GM18867 (cell line): ENCODE measurements at regions not wholly inside any gene's neighbourhood (a gene's known extent, or its start where the extent isn't known, plus 50 kb on each side); places are given as distances from the start of the nearest gene placed in this dataset.
"Not testable (repeated sequence)": the region's sequence is repeated elsewhere in the genome, so short reads cannot be mapped to it uniquely, and the experiment has no call there.

ENCODE experiments used
- ATAC-seq: cut with Tn5 transposase; IDR thresholded peaks from one replicate; pipeline ENCODE4 v1.9.1; 2021; ENCODE audit warnings: mild to moderate bottlenecking, moderate library complexity; ENCODE audit not compliant: unreplicated experiment

DNA sequence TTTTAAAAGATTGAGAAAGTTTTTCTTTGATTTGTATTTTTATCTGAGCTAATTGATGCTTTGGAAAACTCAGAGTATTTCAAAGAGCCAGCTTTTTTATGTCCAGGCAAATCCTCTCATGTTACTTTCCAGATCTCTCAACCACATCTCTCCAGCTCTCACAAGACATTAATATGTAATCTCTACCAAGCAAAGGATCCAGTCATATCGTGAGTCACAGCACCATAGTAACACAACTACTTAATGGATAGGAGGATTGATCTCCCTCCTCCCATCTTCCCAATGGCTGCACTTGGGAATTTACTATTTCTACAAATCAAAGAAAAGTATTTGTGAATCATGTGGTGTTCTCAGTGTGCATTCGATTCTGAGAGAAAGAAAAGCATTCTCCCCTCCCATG is 63.3 kb downstream of the POU4F1 start:
- no peak for ATAC-seq

DNA sequence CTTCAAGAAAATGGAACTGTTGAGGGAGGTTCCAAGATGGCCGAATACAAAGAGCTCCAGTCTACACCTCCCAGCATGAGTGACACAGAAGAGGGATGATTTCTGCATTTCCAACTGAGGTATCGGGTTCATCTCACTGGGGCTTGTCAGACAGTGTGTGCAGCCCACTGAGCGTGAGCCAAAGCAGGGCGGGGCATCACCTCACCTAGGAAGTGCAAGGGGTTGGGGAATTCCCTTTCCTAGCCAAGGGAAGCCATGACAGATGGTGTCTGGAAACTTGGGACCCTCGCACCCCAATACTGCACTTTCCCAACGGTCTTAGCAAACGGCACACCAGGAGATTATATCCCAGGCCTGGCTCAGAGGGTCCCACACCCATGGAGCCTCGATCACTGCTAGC is 77.3 kb downstream of the POU4F1 start:
- not testable (repeated sequence) for ATAC-seq

DNA sequence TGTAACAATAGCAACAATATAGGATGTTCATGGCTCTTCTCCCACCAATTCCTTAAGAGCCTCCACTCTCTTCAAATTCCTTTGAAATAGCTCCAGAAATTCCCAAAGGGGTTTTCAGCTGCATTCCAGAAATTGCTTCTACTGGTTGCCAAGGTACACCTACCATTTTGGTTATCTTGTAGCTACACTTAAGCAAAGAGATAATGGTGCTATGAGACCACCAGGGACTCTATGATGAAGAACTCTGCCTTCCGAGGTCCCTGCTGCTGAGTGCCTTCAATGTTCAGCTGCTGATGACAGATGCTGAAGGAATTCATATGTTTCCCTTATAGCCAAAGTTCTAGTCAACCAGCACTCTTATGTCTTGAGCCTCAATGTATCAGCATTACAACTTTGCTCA is 78.4 kb downstream of the POU4F1 start:
- no peak for ATAC-seq

DNA sequence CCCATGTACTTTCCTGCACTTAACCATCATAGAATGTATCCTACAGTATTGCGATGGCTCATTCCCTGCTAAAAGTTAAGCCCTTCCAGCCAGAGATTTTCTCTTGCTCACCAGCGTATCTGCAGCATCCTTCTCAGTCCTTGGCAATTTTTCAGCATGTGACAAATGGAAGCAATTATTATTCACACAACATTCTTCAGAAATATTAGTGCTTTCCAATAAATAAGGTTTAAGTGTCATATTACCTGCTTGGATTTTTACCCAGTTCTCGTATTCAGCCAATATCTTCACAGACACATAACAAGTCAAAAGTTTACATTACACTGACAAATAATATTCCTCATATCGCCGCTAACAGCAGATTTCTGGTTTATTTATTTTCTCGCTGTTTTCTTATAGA is 82.3 kb downstream of the POU4F1 start:
- ATAC-seq = no peak

DNA sequence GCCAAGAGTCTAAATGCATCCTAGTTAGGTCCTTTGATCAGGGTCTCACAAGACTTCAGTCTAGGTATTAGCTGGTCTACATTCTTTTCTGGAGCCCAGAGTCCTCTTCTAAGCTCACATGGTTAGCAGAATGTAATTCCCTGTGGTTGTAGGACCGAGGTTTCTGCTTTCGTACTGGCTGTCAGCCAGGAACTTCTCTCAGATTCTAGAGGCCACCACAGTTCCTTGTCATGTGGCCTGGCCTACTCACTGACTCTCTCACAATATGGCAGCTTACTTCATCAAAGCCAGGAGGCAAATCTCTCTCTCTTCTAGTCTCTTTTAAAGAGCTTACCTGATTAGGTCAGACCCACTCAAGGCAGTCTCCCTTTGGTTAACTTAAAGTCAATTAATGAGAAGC is 82.9 kb downstream of the POU4F1 start:
- ATAC-seq = no peak

DNA sequence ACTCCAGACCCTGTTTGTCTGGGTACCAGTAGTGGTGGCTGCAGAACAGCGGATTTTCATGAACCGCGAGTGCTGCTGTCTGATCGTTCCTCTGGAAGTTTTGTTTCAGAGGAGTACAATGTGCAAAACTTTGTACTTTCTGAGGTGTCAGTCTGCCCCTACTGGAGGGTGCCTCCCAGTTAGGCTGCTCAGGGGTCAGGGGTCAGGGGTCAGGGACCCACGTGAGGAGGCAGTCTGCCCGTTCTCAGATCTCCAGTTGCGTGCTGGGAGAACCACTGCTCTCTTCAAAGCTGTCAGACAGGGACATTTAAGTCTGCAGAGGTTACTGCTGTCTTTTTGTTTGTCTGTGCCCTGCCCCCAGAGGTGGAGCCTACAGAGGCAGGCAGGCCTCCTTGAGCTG is 84.9 kb downstream of the POU4F1 start:
- not testable (repeated sequence) for ATAC-seq

DNA sequence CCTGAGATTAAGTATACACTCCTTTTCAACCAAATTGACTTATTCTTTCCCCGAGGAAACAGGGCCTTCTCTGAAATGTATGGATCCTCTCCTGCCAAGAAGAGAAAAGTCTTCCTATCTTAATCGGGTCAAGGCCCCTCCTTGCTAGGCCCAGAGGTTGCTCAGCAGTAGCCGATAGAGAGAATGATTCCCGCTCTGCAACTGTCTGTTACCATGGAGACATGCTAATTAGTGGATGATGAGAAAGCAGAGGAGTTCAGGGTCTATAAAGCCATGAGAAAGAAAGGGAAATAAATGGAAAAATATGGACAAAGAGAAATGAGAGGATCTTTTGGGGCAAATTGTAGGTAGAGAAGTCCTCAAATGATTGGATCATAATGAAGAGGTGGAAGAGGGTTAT is 103.5 kb downstream of the POU4F1 start:
- no peak for ATAC-seq

DNA sequence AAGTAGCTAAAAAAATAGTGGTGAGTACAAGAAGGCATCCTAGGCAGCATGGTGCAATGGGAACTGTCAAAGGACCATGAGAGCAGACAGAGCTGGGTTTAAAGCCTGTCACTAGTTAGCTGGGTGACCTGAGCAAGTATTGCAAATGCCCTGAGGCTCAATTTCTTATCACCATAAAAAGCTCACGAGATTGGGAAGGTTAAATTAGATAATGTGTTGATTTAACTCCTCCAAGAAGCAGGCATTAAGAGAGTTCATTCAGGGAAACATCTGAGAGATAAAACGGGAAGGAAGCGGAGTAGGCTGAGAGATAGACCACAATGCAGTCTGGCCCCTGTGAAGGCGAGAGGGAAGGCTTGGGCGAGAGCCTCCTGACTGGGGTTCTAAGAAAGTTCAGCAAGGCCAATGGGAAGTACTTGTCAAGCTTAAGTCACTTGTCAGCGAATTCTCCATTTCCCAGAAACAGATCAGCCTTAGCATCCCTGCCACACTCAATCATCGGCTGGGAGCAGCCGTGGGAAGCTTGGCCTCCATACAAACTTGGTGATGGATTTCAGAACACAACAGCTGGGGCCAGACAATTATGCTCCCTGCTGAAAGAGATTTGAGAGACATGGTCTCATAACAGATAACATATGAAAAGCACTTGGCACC is 105.5 kb downstream of the POU4F1 start:
- no peak for ATAC-seq

DNA sequence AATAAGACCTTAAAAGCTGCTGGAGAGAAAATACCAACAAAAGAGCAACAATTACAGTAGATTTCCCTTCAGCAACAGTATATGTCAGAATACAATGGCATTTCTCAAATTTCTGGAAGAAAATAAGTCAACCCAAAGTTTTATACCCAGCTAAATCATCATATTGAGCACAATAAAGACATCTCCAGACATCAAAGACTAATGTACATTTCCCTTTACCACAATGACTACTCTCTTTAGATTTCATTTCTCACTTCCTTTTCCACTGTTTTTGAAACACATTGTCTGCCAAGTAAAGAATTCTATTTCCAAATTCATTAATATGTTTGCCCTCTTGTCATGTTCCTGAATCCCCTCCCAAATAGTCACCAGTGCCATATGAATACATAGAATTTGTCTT is 111.4 kb downstream of the POU4F1 start:
- no peak for ATAC-seq

DNA sequence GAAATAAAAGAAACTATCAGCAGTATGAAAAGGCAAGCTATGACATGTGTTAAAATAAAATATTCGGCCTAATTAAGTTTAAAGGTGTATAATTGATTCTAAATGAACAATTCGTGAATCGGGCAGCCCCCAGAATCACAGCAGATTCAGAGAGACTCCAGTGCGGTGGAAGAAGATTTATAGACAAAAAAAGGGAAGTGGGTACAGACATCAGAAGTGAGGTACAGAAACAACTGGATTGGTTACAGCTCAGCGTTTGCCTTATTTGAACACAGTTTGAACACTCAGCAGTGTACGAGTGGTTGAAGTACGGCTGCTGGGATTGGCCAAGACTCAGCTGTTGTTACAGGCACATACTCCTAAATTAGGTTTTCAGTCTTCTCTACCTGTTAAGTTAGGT is 113.1 kb downstream of the POU4F1 start:
- ATAC-seq = not testable (repeated sequence)

DNA sequence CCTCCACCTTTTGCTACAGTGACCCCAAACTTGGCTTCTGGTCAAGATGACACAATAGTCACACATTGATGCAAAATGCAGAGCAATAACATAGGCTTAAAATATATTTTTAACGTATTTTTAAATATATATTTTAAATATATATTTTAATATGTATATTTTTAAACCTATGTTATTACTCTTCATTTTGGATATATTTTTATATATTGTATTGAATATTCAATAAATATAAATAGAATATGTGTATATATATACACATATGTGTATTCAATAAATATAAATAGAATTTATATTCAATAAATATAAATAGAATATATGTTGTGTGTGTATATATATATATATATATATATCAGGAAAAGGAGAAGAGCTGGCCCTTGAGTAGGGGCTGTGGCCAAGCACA is 115.6 kb downstream of the POU4F1 start:
- no peak for ATAC-seq

DNA sequence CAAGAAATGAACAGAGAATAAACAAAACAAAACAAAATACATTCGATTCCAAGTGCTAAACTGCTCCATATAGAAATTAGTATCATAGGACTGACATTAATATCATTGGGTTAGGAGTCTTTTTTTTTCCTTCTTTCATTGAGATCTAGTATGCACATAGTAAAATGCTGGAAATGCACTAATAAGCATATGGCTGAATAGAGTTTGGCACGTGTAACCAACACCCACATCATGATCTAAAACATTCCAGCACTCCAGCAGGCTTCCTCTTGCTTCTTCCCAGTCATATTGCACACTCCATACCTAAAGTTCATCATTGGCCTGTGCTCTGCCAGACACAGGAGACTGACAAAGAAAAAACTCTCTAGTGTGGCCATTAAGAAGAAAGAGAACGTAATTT is 117.5 kb downstream of the POU4F1 start:
- no peak for ATAC-seq

DNA sequence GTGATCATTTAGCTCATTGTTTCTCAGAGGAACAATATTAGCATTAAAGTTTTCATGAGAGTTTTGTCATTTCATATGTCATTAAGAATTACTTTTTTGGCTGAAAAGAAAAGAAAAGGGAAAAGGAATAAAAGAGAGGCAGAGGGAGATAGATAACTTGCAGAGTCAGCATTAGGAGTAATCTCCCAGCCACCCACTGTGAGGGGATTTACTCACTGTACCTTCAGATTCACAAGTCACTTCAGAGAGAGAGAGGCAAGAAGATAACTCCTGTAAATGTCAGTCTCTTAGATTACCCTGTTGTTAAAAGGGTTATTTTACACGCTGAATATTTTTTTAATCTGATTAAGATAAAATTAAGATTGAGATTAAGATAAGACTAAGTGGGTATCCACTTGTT is 125.2 kb downstream of the POU4F1 start:
- ATAC-seq = no peak

DNA sequence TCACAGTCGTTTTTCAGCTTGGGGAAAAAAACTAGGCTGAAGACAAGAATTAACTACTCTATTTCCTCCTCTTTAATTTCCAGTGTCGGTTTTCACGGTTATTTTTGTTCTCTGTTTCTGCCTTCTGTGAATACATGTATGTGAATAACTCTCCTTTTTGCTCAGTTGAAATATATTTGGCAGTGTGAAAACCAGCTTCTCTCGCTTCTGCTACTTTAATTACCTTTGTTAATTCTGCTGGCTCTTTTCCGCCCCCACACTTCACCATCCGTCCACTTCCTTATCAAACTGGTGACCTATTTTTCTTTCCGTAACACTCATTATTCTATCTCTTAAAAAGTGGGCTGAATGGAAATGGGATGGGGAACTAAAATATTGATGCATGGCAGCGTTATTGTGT is 126.4 kb downstream of the POU4F1 start:
- peak; percentile 78 for ATAC-seq

DNA sequence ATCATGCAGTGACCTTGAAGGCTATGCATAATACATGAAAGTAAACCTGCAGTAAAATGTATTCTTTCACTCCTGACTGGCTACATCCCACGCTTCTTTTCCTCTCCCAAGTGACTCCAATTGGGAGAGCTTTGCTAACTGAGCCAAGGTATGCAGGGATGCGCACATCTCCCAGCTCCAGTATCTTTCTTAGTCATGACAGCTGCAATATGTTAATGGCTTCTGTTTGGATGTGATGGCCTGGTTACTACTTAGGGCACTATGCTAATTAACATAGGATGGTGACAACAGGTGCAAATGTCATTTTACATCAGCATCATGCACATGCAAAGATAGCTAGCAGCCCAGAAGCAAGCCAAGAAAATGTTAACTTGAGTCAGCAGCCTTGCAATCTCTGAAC is 134.7 kb downstream of the POU4F1 start:
- ATAC-seq = no peak

DNA sequence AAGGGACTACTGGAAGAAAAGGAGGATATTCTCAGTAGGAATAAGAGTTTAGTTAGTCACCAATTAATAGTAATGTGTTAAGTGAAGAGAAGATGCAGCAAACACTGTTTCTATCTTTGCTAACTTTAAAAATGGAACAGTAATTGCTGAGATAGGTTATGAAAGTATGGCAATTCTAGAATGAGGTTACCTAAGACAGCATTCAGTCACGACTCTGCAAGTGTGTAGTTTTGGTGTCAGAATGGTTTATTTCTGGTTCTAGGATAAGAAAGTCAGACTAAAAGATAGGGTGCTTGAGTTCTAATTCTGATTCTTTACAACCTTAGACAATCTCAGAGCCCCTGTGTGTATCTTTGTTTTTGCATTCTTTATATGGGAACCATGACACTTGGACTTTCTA is 138.1 kb downstream of the POU4F1 start:
- peak; percentile 55 for ATAC-seq

DNA sequence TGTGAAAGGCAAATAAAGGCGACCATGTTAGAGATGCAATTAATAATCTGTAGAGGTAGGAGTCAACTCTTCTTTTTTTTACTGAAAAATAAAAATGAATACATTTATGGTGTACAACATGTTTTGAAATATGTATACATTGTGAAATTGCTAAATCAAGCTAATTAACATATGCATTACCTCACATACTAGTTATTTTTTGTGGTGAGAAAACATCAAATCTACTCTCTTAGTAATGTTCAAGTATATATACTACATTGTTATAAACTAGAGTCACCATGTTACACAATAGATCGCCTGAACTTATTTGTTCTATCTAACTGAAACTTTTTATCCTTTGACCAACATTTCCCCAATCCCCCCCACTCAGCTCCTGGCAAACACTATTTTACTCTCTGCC is 143.2 kb downstream of the POU4F1 start:
- no peak for ATAC-seq

DNA sequence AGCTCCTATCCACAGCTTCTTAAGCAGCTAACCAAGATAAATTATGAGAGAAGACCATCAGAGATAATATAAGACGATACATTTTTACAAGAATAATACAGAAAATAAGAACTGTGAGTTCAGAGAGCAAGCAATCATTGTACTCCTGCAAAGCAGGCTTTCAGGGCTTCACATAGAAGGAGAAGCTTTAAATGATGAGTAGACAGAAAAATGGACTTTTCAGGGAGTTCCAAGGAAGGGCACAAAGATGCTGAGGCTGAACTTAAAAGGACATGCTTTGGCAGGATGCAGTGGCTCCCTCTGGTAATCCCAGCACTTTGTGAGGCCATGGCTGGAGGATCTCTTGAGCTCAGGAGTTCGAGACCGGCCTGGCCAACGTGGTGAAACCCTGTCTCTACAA is 159.5 kb downstream of the POU4F1 start:
- ATAC-seq = no peak

DNA sequence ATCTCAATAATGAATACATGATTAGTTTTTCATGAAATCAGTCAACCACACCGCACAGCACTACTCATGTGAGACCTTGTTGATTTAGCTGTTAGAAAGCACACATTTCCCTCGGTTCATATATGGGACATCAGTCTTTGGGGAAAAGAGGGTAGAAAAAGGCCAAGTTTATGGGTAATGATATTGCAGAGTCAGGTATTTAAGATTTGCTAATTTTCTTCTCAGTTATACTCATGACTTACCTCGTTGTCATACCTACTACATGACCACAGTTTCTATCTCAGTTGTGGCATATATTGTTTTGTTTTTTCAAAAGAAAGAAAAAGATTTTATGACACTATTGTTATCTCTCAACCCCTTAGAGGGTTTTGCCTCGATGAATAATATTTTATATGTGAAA is 165.6 kb downstream of the POU4F1 start:
- ATAC-seq = peak; percentile 60

DNA sequence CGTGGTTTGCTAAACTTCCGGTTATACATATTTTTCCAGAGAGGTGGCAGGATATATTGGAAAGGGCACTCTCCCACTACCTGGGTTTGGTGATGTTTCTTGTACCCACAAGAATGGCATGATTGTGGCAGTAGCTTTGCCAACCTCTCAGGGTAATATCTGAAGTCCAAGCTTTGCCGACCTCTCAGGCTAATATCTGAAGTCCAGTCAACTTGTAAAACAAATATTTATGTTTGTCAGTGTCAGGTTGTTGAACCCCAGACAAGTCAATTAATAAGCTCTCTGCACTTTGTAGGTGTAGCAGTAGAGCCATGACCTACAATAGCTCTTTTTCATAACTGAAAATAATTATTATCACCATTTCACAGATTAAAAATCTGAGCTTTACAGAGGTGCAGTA is 167.0 kb downstream of the POU4F1 start:
- ATAC-seq = no peak

DNA sequence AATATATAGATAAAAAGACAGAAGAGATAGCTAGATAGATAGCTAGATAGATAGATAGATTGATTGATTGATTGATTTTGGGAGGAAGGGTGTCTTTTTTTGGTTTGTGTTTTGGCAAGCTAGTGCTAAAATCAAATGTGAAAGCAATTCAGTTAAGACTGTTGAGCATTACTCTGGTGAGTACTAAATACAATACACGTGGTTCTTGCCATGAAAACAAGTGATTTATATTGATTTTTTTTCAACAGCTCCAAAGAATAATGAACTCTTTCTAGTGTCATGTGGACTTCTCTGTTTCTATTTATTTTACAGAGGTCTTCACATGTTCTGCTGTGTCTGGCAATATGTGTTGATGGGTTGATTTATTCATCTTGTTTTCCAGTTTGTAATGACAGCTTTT is 172.0 kb downstream of the POU4F1 start:
- ATAC-seq = no peak

DNA sequence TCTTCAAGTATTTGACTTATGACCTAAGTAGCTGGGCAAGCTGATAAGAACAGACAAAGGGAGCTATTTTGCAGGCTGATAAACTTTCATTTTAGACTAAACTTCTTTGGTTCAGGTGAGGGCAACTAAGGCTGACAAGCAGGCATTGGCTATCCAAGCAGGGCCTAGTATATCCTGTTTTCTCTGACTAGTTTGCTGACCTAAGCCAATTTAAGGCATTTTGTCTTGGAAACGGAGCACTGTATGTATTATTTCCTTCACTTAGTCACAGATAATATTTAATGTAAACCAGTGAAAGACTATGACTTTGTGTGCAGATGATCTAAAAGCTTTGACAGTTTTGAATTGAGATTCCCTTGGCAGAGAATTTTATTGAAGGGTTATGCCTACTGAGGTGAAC is 172.5 kb downstream of the POU4F1 start:
- no peak for ATAC-seq

DNA sequence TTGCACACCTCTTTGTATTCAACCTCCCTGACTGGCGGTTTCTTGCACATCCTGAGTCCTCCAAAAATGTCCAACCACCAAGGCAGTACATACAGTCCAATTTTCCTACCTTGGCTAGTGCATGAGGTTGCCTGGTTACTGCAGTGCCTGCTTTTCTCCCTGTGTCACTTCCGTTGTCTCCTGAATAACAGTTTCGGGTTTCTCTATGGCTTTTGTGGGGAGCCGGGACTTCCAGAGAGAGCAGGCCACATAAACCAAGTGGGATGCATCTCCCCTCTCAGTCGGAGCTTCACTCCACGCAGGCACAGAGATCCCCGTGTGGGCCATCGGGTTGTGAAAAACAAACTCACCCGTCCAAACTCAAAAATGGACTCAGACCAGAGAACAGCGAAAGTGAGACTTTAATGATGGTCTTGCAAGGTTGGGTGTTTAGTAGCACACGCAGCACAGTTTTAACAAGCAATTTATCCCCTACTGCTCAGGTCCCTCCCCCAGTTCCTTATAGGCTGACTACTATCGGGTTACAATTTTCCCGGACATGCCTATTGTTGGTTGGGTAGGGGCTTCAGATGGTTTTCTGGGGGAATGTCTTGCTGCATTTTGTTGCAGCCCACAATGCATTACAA is 173.1 kb downstream of the POU4F1 start:
- ATAC-seq = no peak
